ENCODE measurements at regions not wholly inside any gene's neighbourhood (a gene's known extent, or its start where the extent isn't known, plus 50 kb on each side); places are given as distances from the start of the nearest gene placed in this dataset.

DNA sequence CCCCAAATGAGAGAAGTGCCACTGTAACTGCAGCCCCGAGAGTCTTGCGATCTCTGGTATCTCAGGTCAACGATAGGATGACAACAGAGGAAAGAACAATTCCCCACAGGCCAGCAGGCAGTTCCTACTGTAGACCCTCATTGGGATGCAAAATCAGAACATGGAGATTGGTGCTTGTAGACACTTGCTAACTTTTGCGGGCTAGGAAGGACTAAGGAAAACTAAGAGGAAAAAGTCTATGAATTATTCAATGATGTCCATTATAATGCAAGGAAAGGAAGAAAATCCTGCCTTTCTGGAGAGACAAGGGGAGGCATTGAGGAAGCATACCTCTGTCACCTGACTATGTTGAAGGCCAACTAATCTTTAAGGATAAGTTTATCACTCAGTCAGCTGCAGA, 51.9 kb upstream of the CWC22 start:
- Histone ChIP-seq H4K20me1 (ENCODE audit: insufficient read depth) (no peaks in the 10 kb centered on the region), H2AFZ (ENCODE audit: low read depth) (no peak overlapping the region), H3K9me3 (no peaks in the 10 kb centered on the region), H3K79me2 (ENCODE audit: insufficient read depth) (no peaks in the 10 kb centered on the region), H3K4me2 (no peak overlapping the region), H3K27ac (ENCODE audit: low read depth in 2 of 2, low read length in 1 of 2) (no peak overlapping the region), H3K36me3 (replicated peaks in 1 of 2; ENCODE audit: control insufficient read depth in 1 of 2, insufficient read depth in 2 of 2, low read length in 1 of 2) (no peaks in the 10 kb centered on the region), H3K9me2 (no peaks in the 10 kb centered on the region), H3K4me1 (ENCODE audit: control insufficient read depth in 1 of 2, insufficient read depth in 2 of 2, low read depth in 1 of 2, low read length in 1 of 2) (no peaks in the 10 kb centered on the region), H3K4me3 (ENCODE audit: low read depth in 2 of 2, low read length in 1 of 2) (no peak overlapping the region), H3F3A (replicated peaks; ENCODE audit: insufficient read depth) (no peaks in the 10 kb centered on the region), H3K27me3 (ENCODE audit: insufficient read depth) (no peaks in the 10 kb centered on the region), H3K9ac (no peak overlapping the region)
- ChIA-PET POLR2A (no interaction called here), CTCF (no interaction called here)
- 90% methylated on average over 4 of the region's 4 CpGs for WGBS (ENCODE audit: low lambda C conversion rate)
- no peak for DNase-seq
- no peak for TF ChIP-seq EZH2phosphoT487 (IDR thresholded peaks at IDR 0.05; ENCODE audit: borderline replicate concordance, low read depth)
- TF ChIP-seq RXRA (IDR thresholded peaks at IDR 0.05; ENCODE audit: borderline replicate concordance, low read depth) = no peak
- no peak for TF ChIP-seq NRF1 (IDR thresholded peaks at IDR 0.05; ENCODE audit: low read depth, low read length)
- no peak for TF ChIP-seq SMC3 (IDR thresholded peaks at IDR 0.05; ENCODE audit: low read depth, low read length)
- TF ChIP-seq GABPA (IDR thresholded peaks at IDR 0.05; ENCODE audit: low read depth) = no peak
- TF ChIP-seq JUND (IDR thresholded peaks at IDR 0.05) = no peak
- no peak for TF ChIP-seq CHD2 (IDR thresholded peaks at IDR 0.05; ENCODE audit: low read length, partially characterized antibody)

DNA sequence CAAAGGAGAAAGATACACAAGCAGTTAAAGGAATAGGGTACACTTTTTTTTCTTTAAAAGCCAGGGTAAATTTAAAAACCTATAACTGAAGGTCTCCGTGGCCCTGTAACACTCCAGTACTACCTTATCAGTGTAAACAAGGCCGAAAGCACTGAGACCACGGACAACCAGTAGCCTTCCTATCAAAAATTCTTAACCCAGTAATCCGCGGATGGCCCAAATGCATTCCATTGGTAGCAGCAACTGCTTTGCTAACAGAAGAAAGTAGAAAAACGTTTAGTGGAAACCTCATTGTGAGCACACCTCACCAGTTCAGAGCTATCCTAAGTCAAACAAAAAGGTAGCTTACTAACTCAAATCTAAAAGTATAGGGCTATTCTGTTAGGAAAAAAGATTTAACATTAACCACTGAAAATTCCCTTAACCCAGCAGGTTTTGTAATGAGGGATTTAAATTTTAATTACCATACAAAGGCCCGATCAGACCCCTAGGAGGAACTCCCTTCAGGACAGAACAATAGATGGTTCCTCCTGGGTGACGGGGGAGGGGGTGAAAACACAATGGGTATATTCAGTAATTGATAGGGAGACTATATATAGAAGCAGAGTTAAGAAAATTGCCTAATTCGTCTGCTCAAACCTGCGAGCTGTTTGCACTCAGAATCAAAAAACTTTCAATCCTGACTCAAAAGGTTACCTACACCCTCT, 50.8 kb upstream of the CWC22 start:
- no peaks in the 10 kb centered on the region for H3K27me3 ChIP-seq (ENCODE audit: insufficient read depth)
- POLR2A ChIA-PET = no interaction called here
- CTCF ChIA-PET = interaction anchor here (1.3 kb wide), 1 partner anchor 19 kb away, joined by 3 read pairs; no protein-coding TSS in a partner anchor

More for the DNA sequence above, 50.8 kb upstream of the CWC22 start:
- Histone ChIP-seq H3K9me3 (no peaks in the 10 kb centered on the region), H4K20me1 (ENCODE audit: insufficient read depth) (no peaks in the 10 kb centered on the region), H3K79me2 (ENCODE audit: insufficient read depth) (no peaks in the 10 kb centered on the region), H3K4me1 (ENCODE audit: control insufficient read depth in 1 of 2, insufficient read depth in 2 of 2, low read depth in 1 of 2, low read length in 1 of 2) (no peaks in the 10 kb centered on the region), H3F3A (replicated peaks; ENCODE audit: insufficient read depth) (no peaks in the 10 kb centered on the region), H3K36me3 (replicated peaks in 1 of 2; ENCODE audit: control insufficient read depth in 1 of 2, insufficient read depth in 2 of 2, low read length in 1 of 2) (no peaks in the 10 kb centered on the region), H3K4me2 (no peak overlapping the region), H3K27ac (ENCODE audit: low read depth in 2 of 2, low read length in 1 of 2) (no peak overlapping the region), H2AFZ (ENCODE audit: low read depth) (no peak overlapping the region), H3K4me3 (ENCODE audit: low read depth in 2 of 2, low read length in 1 of 2) (no peak overlapping the region), H3K9me2 (no peaks in the 10 kb centered on the region), H3K9ac (no peak overlapping the region)
- DNase-seq = no peak
- WGBS (ENCODE audit: low lambda C conversion rate) = 73% methylated on average over 10 of the region's 10 CpGs
- TF ChIP-seq, protein P1, sequence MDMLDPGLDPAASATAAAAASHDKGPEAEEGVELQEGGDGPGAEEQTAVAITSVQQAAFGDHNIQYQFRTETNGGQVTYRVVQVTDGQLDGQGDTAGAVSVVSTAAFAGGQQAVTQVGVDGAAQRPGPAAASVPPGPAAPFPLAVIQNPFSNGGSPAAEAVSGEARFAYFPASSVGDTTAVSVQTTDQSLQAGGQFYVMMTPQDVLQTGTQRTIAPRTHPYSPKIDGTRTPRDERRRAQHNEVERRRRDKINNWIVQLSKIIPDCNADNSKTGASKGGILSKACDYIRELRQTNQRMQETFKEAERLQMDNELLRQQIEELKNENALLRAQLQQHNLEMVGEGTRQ (IDR thresholded peaks at IDR 0.05; ENCODE audit: borderline replicate concordance, low read depth, low read length) = no peak
- TF ChIP-seq, protein P2, sequence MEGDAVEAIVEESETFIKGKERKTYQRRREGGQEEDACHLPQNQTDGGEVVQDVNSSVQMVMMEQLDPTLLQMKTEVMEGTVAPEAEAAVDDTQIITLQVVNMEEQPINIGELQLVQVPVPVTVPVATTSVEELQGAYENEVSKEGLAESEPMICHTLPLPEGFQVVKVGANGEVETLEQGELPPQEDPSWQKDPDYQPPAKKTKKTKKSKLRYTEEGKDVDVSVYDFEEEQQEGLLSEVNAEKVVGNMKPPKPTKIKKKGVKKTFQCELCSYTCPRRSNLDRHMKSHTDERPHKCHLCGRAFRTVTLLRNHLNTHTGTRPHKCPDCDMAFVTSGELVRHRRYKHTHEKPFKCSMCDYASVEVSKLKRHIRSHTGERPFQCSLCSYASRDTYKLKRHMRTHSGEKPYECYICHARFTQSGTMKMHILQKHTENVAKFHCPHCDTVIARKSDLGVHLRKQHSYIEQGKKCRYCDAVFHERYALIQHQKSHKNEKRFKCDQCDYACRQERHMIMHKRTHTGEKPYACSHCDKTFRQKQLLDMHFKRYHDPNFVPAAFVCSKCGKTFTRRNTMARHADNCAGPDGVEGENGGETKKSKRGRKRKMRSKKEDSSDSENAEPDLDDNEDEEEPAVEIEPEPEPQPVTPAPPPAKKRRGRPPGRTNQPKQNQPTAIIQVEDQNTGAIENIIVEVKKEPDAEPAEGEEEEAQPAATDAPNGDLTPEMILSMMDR (IDR thresholded peaks at IDR 0.05) = no peak
- TF ChIP-seq TAF1 (IDR thresholded peaks at IDR 0.05; ENCODE audit: borderline replicate concordance, low read depth, low read length) = no peak
- TF ChIP-seq RAD21 (IDR thresholded peaks at IDR 0.05; ENCODE audit: low read length) = no peak
- no peak for TF ChIP-seq FOXJ3 (CRISPR knock-in tag; IDR thresholded peaks at IDR 0.05)
- TF ChIP-seq GABPA (IDR thresholded peaks at IDR 0.05; ENCODE audit: low read depth) = no peak
- TF ChIP-seq TCF12 (IDR thresholded peaks at IDR 0.05) = no peak
- no peak for TF ChIP-seq CHD2 (IDR thresholded peaks at IDR 0.05; ENCODE audit: low read length, partially characterized antibody)

Small RNAs in the stretch of these regions (small RNA-seq; reads per million reads assigned to genes)
- 0 reads per million in 7 experiments for gene AC012669.1

Data from SK-N-SH (cell line).